ENCODE measurements at regions not wholly inside any gene's neighbourhood (a gene's known extent, or its start where the extent isn't known, plus 50 kb on each side); places are given as distances from the start of the nearest gene placed in this dataset.
"Not testable (repeated sequence)": the region's sequence is repeated elsewhere in the genome, so short reads cannot be mapped to it uniquely, and the experiment has no call there.

DNA sequence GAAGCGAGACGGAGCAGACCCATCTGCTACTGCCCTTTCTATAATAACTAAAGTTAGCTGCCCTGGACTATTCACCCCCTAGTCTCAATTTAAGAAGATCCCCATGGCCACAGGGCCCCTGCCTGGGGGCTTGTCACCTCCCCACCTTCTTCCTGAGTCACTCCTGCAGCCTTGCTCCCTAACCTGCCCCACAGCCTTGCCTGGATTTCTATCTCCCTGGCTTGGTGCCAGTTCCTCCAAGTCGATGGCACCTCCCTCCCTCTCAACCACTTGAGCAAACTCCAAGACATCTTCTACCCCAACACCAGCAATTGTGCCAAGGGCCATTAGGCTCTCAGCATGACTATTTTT lies 267.2 kb downstream of the OR4F29 start:
- WGBS, 3 donors: no CpG with 5 or more reads among the region's 3 CpGs
- not testable (repeated sequence) for H3K4me3 ChIP-seq (ENCODE audit: low read depth in 1 of 3, low read length in 3 of 3); DNase-seq; H3K27me3 ChIP-seq (ENCODE audit: control insufficient read depth in 3 of 3, insufficient read depth in 3 of 3, low read length in 3 of 3); FAIRE-seq; H3K4me1 ChIP-seq (ENCODE audit: control insufficient read depth in 3 of 3, insufficient read depth in 2 of 3, low read depth in 1 of 3, low read length in 2 of 3); H3K9me3 ChIP-seq (ENCODE audit: control insufficient read depth in 2 of 2, insufficient read depth in 1 of 2, low read depth in 1 of 2, low read length in 1 of 2); H3K27ac ChIP-seq (ENCODE audit: low read depth in 1 of 3, low read length in 2 of 3); H3K36me3 ChIP-seq (ENCODE audit: control insufficient read depth in 3 of 3, insufficient read depth in 2 of 3, low read depth in 1 of 3, low read length in 3 of 3)

DNA sequence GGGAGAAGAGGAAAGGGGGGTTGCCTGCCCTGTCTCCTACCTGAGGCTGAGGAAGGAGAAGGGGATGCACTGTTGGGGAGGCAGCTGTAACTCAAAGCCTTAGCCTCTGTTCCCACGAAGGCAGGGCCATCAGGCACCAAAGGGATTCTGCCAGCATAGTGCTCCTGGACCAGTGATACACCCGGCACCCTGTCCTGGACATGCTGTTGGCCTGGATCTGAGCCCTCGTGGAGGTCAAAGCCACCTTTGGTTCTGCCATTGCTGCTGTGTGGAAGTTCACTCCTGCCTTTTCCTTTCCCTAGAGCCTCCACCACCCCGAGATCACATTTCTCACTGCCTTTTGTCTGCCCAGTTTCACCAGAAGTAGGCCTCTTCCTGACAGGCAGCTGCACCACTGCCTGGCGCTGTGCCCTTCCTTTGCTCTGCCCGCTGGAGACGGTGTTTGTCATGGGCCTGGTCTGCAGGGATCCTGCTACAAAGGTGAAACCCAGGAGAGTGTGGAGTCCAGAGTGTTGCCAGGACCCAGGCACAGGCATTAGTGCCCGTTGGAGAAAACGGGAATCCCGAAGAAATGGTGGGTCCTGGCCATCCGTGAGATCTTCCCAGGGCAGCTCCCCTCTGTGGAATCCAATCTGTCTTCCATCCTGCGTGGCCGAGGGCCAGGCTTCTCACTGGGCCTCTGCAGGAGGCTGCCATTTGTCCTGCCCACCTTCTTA lies 267.7 kb downstream of the OR4F29 start:
- not testable (repeated sequence) for H3K9me3 ChIP-seq (ENCODE audit: control insufficient read depth in 2 of 2, insufficient read depth in 1 of 2, low read depth in 1 of 2, low read length in 1 of 2); FAIRE-seq; H3K4me3 ChIP-seq (ENCODE audit: low read depth in 1 of 3, low read length in 3 of 3); H3K27ac ChIP-seq (ENCODE audit: low read depth in 1 of 3, low read length in 2 of 3); H3K36me3 ChIP-seq (ENCODE audit: control insufficient read depth in 3 of 3, insufficient read depth in 2 of 3, low read depth in 1 of 3, low read length in 3 of 3); H3K4me1 ChIP-seq (ENCODE audit: control insufficient read depth in 3 of 3, insufficient read depth in 2 of 3, low read depth in 1 of 3, low read length in 2 of 3); DNase-seq; H3K27me3 ChIP-seq (ENCODE audit: control insufficient read depth in 3 of 3, insufficient read depth in 3 of 3, low read length in 3 of 3)
- WGBS, 3 donors: 44 to 73% (median 52%) methylated on average over 6 to 8 of the region's 13 CpGs

DNA sequence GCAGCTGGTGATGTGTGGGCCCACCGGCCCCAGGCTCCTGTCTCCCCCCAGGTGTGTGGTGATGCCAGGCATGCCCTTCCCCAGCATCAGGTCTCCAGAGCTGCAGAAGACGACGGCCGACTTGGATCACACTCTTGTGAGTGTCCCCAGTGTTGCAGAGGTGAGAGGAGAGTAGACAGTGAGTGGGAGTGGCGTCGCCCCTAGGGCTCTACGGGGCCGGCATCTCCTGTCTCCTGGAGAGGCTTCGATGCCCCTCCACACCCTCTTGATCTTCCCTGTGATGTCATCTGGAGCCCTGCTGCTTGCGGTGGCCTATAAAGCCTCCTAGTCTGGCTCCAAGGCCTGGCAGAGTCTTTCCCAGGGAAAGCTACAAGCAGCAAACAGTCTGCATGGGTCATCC lies 268.4 kb downstream of the OR4F29 start:
- not testable (repeated sequence) for H3K27me3 ChIP-seq (ENCODE audit: control insufficient read depth in 3 of 3, insufficient read depth in 3 of 3, low read length in 3 of 3); DNase-seq; H3K27ac ChIP-seq (ENCODE audit: low read depth in 1 of 3, low read length in 2 of 3); H3K9me3 ChIP-seq (ENCODE audit: control insufficient read depth in 2 of 2, insufficient read depth in 1 of 2, low read depth in 1 of 2, low read length in 1 of 2); H3K4me1 ChIP-seq (ENCODE audit: control insufficient read depth in 3 of 3, insufficient read depth in 2 of 3, low read depth in 1 of 3, low read length in 2 of 3); FAIRE-seq; H3K4me3 ChIP-seq (ENCODE audit: low read depth in 1 of 3, low read length in 3 of 3); H3K36me3 ChIP-seq (ENCODE audit: control insufficient read depth in 3 of 3, insufficient read depth in 2 of 3, low read depth in 1 of 3, low read length in 3 of 3)
- WGBS, 3 donors: 92 to 98% (median 94%) methylated on average over 5 to 6 of the region's 10 CpGs

DNA sequence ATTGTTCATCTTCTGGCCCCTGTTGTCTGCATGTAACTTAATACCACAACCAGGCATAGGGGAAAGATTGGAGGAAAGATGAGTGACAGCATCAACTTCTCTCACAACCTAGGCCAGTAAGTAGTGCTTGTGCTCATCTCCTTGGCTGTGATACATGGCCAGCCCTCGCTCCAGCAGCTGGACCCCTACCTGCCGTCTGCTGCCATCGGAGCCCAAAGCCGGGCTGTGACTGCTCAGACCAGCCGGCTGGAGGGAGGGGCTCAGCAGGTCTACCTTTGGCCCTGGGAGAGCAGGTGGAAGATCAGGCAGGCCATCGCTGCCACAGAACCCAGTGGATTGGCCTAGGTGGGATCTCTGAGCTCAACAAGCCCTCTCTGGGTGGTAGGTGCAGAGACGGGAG lies 268.8 kb downstream of the OR4F29 start:
- not testable (repeated sequence) for FAIRE-seq; H3K4me1 ChIP-seq (ENCODE audit: control insufficient read depth in 3 of 3, insufficient read depth in 2 of 3, low read depth in 1 of 3, low read length in 2 of 3); H3K27ac ChIP-seq (ENCODE audit: low read depth in 1 of 3, low read length in 2 of 3); H3K9me3 ChIP-seq (ENCODE audit: control insufficient read depth in 2 of 2, insufficient read depth in 1 of 2, low read depth in 1 of 2, low read length in 1 of 2); DNase-seq; H3K27me3 ChIP-seq (ENCODE audit: control insufficient read depth in 3 of 3, insufficient read depth in 3 of 3, low read length in 3 of 3); H3K4me3 ChIP-seq (ENCODE audit: low read depth in 1 of 3, low read length in 3 of 3); H3K36me3 ChIP-seq (ENCODE audit: control insufficient read depth in 3 of 3, insufficient read depth in 2 of 3, low read depth in 1 of 3, low read length in 3 of 3)
- 84 to 100% (median 97%) methylated on average over 1 to 6 of the region's 7 CpGs for WGBS, 3 donors

DNA sequence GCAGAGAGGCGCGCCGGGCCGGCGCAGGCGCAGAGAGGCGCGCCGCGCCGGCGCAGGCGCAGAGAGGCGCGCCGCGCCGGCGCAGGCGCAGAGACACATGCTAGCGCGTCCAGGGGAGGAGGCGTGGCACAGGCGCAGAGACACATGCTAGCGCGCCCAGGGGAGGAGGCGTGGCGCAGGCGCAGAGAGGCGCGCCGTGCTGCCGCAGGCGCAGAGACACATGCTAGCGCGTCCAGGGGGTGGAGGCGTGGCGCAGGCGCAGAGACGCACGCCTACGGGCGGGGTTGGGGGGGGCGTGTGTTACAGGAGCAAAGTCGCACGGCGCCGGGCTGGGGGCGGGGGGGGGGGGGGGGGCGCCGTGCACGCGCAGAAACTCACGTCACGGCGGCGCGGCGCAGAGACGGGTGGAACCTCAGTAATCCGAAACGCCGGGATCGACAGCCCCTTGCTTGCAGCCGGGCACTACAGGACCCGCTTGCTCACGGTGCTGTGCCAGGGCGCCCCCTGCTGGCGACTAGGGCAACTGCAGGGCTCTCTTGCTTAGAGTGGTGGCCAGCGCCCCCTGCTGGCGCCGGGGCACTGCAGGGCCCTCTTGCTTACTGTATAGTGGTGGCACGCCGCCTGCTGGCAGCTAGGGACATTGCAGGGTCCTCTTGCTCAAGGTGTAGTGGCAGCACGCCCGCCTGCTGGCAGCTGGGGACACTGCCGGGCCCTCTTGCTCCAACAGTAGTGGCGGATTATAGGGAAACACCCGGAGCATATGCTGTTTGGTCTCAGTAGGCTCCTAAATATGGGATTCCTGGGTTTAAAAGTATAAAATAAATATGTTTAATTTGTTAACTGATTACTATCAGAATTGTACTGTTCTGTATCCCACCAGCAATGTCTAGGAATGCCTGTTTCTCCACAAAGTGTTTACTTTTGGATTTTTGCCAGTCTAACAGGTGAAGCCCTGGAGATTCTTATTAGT lies 269.9 kb downstream of the OR4F29 start:
- FAIRE-seq; H3K4me3 ChIP-seq (ENCODE audit: low read depth in 1 of 3, low read length in 3 of 3); H3K27ac ChIP-seq (ENCODE audit: low read depth in 1 of 3, low read length in 2 of 3); H3K9me3 ChIP-seq (ENCODE audit: control insufficient read depth in 2 of 2, insufficient read depth in 1 of 2, low read depth in 1 of 2, low read length in 1 of 2); H3K27me3 ChIP-seq (ENCODE audit: control insufficient read depth in 3 of 3, insufficient read depth in 3 of 3, low read length in 3 of 3); H3K36me3 ChIP-seq (ENCODE audit: control insufficient read depth in 3 of 3, insufficient read depth in 2 of 3, low read depth in 1 of 3, low read length in 3 of 3); H3K4me1 ChIP-seq (ENCODE audit: control insufficient read depth in 3 of 3, insufficient read depth in 2 of 3, low read depth in 1 of 3, low read length in 2 of 3): not testable (repeated sequence)
- WGBS, 3 donors: 80 to 93% (median 90%) methylated on average over 34 to 66 of the region's 79 CpGs
- peak; percentile 50 to 77 for DNase-seq

DNA sequence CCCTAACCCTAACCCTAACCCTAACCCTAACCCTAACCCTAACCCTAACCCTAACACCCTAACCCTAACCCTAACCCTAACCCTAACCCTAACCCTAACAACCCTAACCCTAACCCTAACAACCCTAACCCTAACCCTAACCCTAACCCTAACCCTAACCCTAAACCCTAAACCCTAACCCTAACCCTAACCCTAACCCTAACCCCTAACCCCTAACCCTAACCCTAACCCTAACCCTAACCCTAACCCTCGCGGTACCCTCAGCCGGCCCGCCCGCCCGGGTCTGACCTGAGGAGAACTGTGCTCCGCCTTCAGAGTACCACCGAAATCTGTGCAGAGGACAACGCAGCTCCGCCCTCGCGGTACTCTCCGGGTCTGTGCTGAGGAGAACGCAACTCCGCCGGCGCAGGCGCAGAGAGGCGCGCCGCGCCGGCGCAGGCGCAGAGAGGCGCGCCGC lies 270.7 kb downstream of the OR4F29 start:
- H3K27ac ChIP-seq (ENCODE audit: low read depth in 1 of 3, low read length in 2 of 3); H3K36me3 ChIP-seq (ENCODE audit: control insufficient read depth in 3 of 3, insufficient read depth in 2 of 3, low read depth in 1 of 3, low read length in 3 of 3); H3K4me3 ChIP-seq (ENCODE audit: low read depth in 1 of 3, low read length in 3 of 3); H3K4me1 ChIP-seq (ENCODE audit: control insufficient read depth in 3 of 3, insufficient read depth in 2 of 3, low read depth in 1 of 3, low read length in 2 of 3); H3K9me3 ChIP-seq (ENCODE audit: control insufficient read depth in 2 of 2, insufficient read depth in 1 of 2, low read depth in 1 of 2, low read length in 1 of 2); FAIRE-seq; H3K27me3 ChIP-seq (ENCODE audit: control insufficient read depth in 3 of 3, insufficient read depth in 3 of 3, low read length in 3 of 3): not testable (repeated sequence)
- 84 to 94% (median 93%) methylated on average over 27 to 28 of the region's 28 CpGs for WGBS, 3 donors
- peak in 1 of 2 donors; percentile 8 for DNase-seq

DNA sequence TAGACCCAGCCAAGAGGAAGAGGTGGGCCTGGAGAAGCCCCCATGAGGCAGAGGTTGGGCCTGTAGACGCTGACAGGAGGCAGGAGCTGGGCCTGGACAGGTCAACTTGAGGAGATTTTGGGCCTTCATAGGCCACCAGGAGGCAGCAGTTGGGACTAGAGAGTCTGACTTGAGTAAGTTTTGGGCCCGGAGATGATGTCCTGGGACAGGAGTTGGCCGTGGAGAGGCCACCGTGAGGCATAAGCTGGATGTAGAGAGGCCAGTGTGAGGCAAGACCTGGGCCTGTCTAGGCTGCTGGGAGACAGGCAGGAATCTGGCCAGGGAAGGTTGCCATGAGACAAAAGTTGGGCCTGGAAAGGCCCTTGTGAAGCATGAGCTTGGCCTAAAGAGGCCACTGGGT lies 312.6 kb downstream of the OR4F29 start:
- H3K36me3 ChIP-seq (ENCODE audit: control insufficient read depth in 3 of 3, insufficient read depth in 2 of 3, low read depth in 1 of 3, low read length in 3 of 3); DNase-seq; FAIRE-seq; H3K4me1 ChIP-seq (ENCODE audit: control insufficient read depth in 3 of 3, insufficient read depth in 2 of 3, low read depth in 1 of 3, low read length in 2 of 3); H3K4me3 ChIP-seq (ENCODE audit: low read depth in 1 of 3, low read length in 3 of 3); H3K27ac ChIP-seq (ENCODE audit: low read depth in 1 of 3, low read length in 2 of 3); H3K9me3 ChIP-seq (ENCODE audit: control insufficient read depth in 2 of 2, insufficient read depth in 1 of 2, low read depth in 1 of 2, low read length in 1 of 2); H3K27me3 ChIP-seq (ENCODE audit: control insufficient read depth in 3 of 3, insufficient read depth in 3 of 3, low read length in 3 of 3): not testable (repeated sequence)
- WGBS, 3 donors: 91 to 98% (median 96%) methylated on average over 3 of the region's 4 CpGs

DNA sequence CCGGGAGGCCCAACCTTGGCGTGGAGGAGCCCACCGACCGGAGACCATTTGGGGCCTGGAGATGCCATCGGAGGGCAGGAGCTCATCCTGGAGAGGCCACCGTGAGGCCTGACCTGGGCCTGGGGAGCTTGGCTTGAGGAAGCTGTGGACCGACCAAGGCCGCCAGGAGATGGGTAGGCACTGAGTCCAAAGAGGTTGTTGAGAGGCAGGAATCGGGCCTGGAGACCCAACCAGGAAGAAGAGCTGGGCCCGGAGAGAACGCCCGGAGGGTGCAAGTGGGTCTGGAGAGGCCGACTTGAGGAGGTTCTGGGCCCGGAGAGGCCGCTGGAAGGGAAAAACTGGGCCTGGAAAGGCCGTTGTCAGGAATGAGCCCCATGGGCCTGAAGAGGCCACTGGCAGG lies 313.8 kb downstream of the OR4F29 start:
- not testable (repeated sequence) for H3K36me3 ChIP-seq (ENCODE audit: control insufficient read depth in 3 of 3, insufficient read depth in 2 of 3, low read depth in 1 of 3, low read length in 3 of 3); H3K4me3 ChIP-seq (ENCODE audit: low read depth in 1 of 3, low read length in 3 of 3); FAIRE-seq; H3K27me3 ChIP-seq (ENCODE audit: control insufficient read depth in 3 of 3, insufficient read depth in 3 of 3, low read length in 3 of 3); H3K27ac ChIP-seq (ENCODE audit: low read depth in 1 of 3, low read length in 2 of 3); H3K4me1 ChIP-seq (ENCODE audit: control insufficient read depth in 3 of 3, insufficient read depth in 2 of 3, low read depth in 1 of 3, low read length in 2 of 3); DNase-seq; H3K9me3 ChIP-seq (ENCODE audit: control insufficient read depth in 2 of 2, insufficient read depth in 1 of 2, low read depth in 1 of 2, low read length in 1 of 2)
- WGBS, 3 donors: 95 to 100% (median 100%) methylated on average over 2 to 5 of the region's 16 CpGs
